ENCODE measurements at regions not wholly inside any gene's neighbourhood (a gene's known extent, or its start where the extent isn't known, plus 50 kb on each side); places are given as distances from the start of the nearest gene placed in this dataset.

GRCh38 chr6:50974319-50974718, 155.6 kb downstream of the TFAP2B start:
- Histone ChIP-seq H2AFZ (ENCODE audit: insufficient read depth, low read depth, low read length, poor library complexity, severe bottlenecking) (no peak overlapping the region), H3K4me1 (ENCODE audit: control insufficient read depth in 2 of 2, insufficient read depth in 2 of 2, low read length in 2 of 2) (no peaks in the 10 kb centered on the region), H3K9ac (ENCODE audit: low read length) (no peak overlapping the region), H3K27ac (ENCODE audit: low read length in 2 of 2) (no peak overlapping the region), H3K4me2 (replicated peaks; ENCODE audit: low read depth, low read length, poor library complexity, severe bottlenecking) (no peak overlapping the region), H4K20me1 (ENCODE audit: control insufficient read depth, insufficient read depth, low read length, poor library complexity, severe bottlenecking) (no peaks in the 10 kb centered on the region), H3K79me2 (ENCODE audit: control insufficient read depth, insufficient read depth, low read length) (no peaks in the 10 kb centered on the region), H3K4me3 (ENCODE audit: control extremely low read depth in 1 of 5, extremely low read depth in 1 of 5, insufficient read depth in 1 of 5, low read depth in 2 of 5, low read length in 4 of 5) (no peak overlapping the region), H3K36me3 (replicated peaks in 1 of 2; ENCODE audit: control extremely low read depth in 1 of 2, control insufficient read depth in 1 of 2, extremely low read depth in 1 of 2, insufficient read depth in 2 of 2, low read length in 1 of 2) (no peaks in the 10 kb centered on the region), H3K27me3 (replicated peaks in 1 of 4; ENCODE audit: control extremely low read depth in 1 of 4, control insufficient read depth in 3 of 4, insufficient read depth in 4 of 4, low read length in 3 of 4) (no peaks in the 10 kb centered on the region), H3K9me3 (ENCODE audit: control extremely low read depth in 1 of 3, control insufficient read depth in 2 of 3, insufficient read depth in 1 of 3, low read length in 2 of 3) (no peaks in the 10 kb centered on the region)
- intact Hi-C loops (cut with micrococcal nuclease), result no loop called here
- H3K27ac Mint-ChIP-seq, result no peak overlapping the region
- POLR2A ChIA-PET, result no interaction called here
- DNase-seq (no peak), ATAC-seq (ENCODE audit: low read depth) (no peak)
- H3K4me3 Mint-ChIP-seq, result no peak overlapping the region
- CTCF ChIA-PET, result no interaction called here
- no peaks in the 10 kb centered on the region for H3K27me3 Mint-ChIP-seq
- no CpG with 5 or more reads among the region's 3 CpGs for WGBS (ENCODE audit: insufficient coverage)
- H3K4me1 Mint-ChIP-seq, result no peaks in the 10 kb centered on the region
- H3K9me3 Mint-ChIP-seq (ENCODE audit: insufficient read depth), result no peaks in the 10 kb centered on the region
- TF ChIP-seq CTCF (IDR thresholded peaks at IDR 0.05) (no peak), EZH2 (IDR thresholded peaks at IDR 0.05; ENCODE audit: borderline replicate concordance, insufficient read depth, low read depth, low read length, poor library complexity, severe bottlenecking) (no peak)

- H3K9ac ChIP-seq (ENCODE audit: low read length), result no peak overlapping the region
- H3K4me2 ChIP-seq (replicated peaks; ENCODE audit: low read depth, low read length, poor library complexity, severe bottlenecking), result no peak overlapping the region
- DNase-seq (no peak), ATAC-seq (ENCODE audit: low read depth) (no peak)
- H2AFZ ChIP-seq (ENCODE audit: insufficient read depth, low read depth, low read length, poor library complexity, severe bottlenecking), result no peak overlapping the region
- Mint-ChIP-seq H3K9me3 (ENCODE audit: insufficient read depth) (no peaks in the 10 kb centered on the region), H3K27me3 (no peaks in the 10 kb centered on the region), H3K27ac (no peak overlapping the region), H3K4me3 (no peak overlapping the region), H3K4me1 (no peaks in the 10 kb centered on the region)
- no peaks in the 10 kb centered on the region for H3K4me1 ChIP-seq (ENCODE audit: control insufficient read depth in 2 of 2, insufficient read depth in 2 of 2, low read length in 2 of 2)
- no peaks in the 10 kb centered on the region for H3K79me2 ChIP-seq (ENCODE audit: control insufficient read depth, insufficient read depth, low read length)
- no peak overlapping the region for H3K4me3 ChIP-seq (ENCODE audit: control extremely low read depth in 1 of 5, extremely low read depth in 1 of 5, insufficient read depth in 1 of 5, low read depth in 2 of 5, low read length in 4 of 5)
- no peaks in the 10 kb centered on the region for H3K9me3 ChIP-seq (ENCODE audit: control extremely low read depth in 1 of 3, control insufficient read depth in 2 of 3, insufficient read depth in 1 of 3, low read length in 2 of 3)
- no peak overlapping the region for H3K27ac ChIP-seq (ENCODE audit: low read length in 2 of 2)
- no CpG with 5 or more reads among the region's 2 CpGs for WGBS (ENCODE audit: insufficient coverage)
- no peak for TF ChIP-seq CTCF (IDR thresholded peaks at IDR 0.05)
- TF ChIP-seq EZH2 (IDR thresholded peaks at IDR 0.05; ENCODE audit: borderline replicate concordance, insufficient read depth, low read depth, low read length, poor library complexity, severe bottlenecking), result no peak
- H3K27me3 ChIP-seq (replicated peaks in 1 of 4; ENCODE audit: control extremely low read depth in 1 of 4, control insufficient read depth in 3 of 4, insufficient read depth in 4 of 4, low read length in 3 of 4), result no peaks in the 10 kb centered on the region
- CTCF ChIA-PET, result no interaction called here
- no peaks in the 10 kb centered on the region for H3K36me3 ChIP-seq (replicated peaks in 1 of 2; ENCODE audit: control extremely low read depth in 1 of 2, control insufficient read depth in 1 of 2, extremely low read depth in 1 of 2, insufficient read depth in 2 of 2, low read length in 1 of 2)
- intact Hi-C loops (cut with micrococcal nuclease), result no loop called here
- H4K20me1 ChIP-seq (ENCODE audit: control insufficient read depth, insufficient read depth, low read length, poor library complexity, severe bottlenecking), result no peaks in the 10 kb centered on the region
- POLR2A ChIA-PET, result no interaction called here
Observed at GRCh38 chr6:50975216-50975615, 156.5 kb downstream of the TFAP2B start.

All from B cell (primary cell).